Upper lobe of left lung (tissue), 4 donors: ENCODE measurements at regions not wholly inside any gene's neighbourhood (a gene's known extent, or its start where the extent isn't known, plus 50 kb on each side); places are given as distances from the start of the nearest gene placed in this dataset.

ENCODE experiments used
- POLR2A ChIP-seq, 4 donors: fragments of 450-650 bp; IDR thresholded peaks; one replicate each; pipeline ENCODE4 v1.5.1; 2016 to 2017; ENCODE audit warnings: antibody characterized with exemption in 4 of 4, mild to moderate bottlenecking in 2 of 4
- POLR2AphosphoS5 ChIP-seq, 2 donors: sonication (generic); formaldehyde crosslinking; IDR thresholded peaks; one replicate each; pipeline ENCODE4 v1.5.1; 2017; ENCODE audit warnings: antibody characterized with exemption in 2 of 2

DNA sequence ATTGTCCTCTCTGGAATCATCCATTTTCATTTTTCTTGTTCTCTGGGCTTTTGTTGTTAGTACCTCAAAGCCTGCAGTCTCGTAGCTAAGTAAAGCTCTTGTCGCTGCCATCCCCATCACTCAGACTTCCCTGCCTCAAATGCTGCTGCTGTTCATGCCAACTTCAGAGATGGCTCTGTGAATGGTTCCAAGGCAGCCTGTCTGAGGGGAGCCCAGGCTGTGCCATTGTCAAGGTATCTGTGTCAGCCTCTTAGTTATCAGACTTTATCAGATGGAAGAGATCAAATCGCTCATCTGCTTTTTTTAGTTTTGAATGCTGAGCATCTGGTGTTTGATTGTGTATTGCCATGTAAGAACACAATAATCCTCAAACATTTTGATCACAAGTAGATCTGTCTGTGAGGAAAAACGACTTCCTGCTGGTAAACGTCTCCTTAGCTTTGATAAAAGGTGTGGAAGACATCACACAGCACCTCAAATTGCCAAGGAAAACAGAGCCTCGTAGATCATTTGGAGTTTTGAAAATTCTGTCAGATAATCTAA, 304.2 kb upstream of the ZC3H12C start:
- no peak for TF ChIP-seq POLR2AphosphoS5 (IDR thresholded peaks at IDR 0.05)
- TF ChIP-seq POLR2A (IDR thresholded peaks at IDR 0.05), result no peak
